Inflammatory macrophage treated with lipopolysaccharide for 1 hour (primary cell): ENCODE measurements at regions not wholly inside any gene's neighbourhood (a gene's known extent, or its start where the extent isn't known, plus 50 kb on each side); places are given as distances from the start of the nearest gene placed in this dataset.
"Not testable (repeated sequence)": the region's sequence is repeated elsewhere in the genome, so short reads cannot be mapped to it uniquely, and the experiment has no call there.

Source experiments
- DNase-seq, 2 donors: peaks; one replicate each; pipeline ENCODE4 v3.0.0-alpha.2; 2020 to 2022

DNA sequence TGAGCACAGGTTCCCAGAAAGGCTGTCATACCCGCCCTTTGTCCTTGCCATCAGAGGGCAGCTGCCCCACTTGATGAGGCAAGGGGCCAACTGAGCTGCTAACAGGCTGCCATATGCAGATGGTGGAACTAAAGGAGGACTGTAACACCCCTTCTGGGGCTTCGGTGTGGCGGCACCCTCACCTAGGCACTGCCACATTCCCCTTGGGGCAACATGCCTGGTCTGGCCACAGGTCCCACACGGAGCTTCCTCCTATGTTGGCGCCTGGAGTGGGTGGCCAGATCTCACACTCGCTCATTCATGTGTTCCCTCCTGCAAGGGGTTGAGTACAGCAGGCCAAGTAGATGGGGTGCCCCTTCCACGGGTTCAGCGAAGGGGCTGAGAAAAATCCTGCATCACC, 777.4 kb upstream of the CHD1 start:
- no peak for DNase-seq

- DNase-seq: no peak
Measured at GRCh38 chr5:99702565-99702964, 773.8 kb upstream of the CHD1 start.

GRCh38 chr5:99694884-99695283, 766.1 kb upstream of the CHD1 start:
- no peak for DNase-seq

DNA sequence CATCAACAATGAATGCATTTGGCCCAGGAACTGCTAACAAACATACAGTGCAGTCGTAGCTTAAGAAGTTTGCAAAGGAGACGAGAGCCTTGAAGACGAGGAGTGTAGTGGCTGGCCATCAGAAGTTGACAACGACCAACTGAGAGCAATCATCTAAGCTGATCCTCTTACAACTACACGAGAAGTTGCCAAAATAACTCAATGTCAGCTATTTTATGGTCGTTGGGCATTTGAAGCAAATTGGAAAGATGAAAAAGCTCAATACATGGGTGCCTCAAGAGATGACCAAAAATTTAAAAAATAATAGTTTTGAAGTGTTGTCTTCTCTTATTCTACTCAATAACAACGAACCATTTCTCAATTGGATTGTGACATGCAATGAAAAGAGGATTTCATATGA, 757.7 kb upstream of the CHD1 start:
- no peak for DNase-seq

- DNase-seq: no peak
Measured at GRCh38 chr5:99675974-99676373, 747.2 kb upstream of the CHD1 start.

DNA sequence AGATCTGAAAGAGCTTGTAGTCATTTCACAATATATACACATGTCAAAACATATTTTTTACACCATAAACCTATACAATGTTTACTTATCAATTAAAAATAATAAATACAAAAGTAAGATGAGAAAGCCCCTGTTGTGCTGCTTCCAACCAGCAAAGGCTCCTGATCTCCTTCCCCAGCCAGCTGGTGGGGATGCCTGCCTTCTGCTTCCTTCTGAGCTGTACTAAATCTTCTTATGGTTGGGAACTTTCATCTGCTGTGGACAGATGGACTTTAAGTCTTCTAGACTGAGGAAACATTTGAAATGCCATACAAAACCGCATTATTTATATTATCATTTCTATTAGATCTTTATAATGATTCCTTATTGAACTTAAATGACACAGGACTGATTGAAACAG, 745.3 kb upstream of the CHD1 start:
- no peak for DNase-seq

DNA sequence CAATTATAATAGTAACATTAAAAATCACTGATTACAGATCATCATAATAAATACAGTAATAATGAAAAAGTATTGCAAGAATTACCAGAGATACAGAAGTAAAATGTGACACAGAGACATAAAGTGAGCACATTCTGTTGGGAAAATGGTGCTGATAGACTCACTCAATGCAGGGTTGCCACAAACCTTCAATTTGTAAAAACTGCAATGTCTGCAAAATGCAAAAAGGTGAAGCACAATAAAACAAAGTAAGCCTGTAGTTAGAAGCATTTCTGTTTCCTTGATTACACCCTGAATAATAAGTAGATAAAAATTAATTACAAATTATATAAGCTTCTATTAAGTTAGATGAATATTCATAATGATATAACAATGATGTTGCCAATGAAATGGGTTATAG, 736.2 kb upstream of the CHD1 start:
- no peak for DNase-seq

GRCh38 chr5:99651298-99651697, 722.5 kb upstream of the CHD1 start:
- DNase-seq: no peak

DNA sequence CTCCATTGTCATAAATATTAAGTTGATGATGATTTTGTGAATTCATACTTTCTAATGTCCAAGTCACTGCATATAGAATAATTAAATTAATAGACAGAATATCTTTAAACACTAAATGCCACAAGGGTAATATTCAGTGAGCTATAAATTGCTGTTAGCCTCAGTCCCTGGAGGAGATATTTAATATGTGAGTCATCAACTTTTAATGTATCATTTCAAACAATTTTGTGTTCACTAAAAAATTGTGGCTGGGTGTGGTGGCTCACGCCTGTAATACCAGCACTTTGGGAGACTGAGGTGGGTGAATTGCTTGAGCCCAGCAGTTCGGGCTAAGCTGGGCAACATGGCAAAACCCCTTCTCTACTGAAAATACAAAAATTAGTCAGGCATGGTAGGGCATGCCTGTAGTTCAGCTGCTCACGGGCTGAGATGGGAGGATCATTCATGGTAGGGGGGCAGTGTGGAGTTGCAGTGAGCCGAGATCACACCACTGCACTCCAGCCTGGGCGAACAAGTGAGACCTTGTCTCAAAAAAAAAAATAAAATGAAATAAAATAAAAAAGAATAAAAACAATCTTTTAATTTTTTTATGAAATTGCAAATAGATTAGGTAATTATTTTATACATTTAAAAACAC, 717.3 kb upstream of the CHD1 start:
- no peak for DNase-seq

DNA sequence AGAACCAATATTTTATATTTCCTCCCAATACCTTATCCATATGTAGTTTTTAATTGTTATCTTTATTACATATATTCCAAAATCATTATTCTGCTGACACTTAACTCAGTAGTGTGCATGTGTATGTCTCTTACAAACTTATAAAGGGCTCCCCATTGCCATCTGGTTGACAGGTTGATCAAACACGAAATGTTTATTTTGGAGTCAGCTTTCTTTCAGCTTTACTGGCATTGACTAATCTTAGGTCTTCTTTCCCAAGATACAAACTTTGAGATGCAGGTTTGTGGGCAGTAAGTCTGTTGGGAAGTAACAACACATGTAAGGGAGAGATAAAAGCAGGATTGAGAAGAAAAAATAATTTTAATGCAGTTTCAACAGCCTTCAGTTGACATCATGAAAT, 716.0 kb upstream of the CHD1 start:
- DNase-seq: no peak

DNA sequence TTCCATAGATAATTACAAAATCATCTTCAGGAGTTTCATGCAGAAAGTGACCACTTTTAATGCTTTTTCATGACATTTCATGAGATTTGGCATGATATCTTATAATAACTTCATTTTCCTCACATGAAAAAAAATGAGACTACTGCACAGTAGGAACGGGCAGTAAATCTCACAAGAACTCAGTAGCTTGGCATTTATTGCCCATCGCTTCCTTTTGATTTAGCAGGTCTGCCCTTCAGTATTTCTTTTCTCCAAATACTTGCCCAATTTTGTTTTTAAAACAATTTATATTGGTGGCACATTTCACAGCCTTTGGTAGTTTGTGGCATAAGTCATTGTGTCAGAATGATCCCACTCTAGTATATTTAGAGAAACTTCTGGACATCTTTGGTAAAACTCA, 711.8 kb upstream of the CHD1 start:
- no peak for DNase-seq

DNA sequence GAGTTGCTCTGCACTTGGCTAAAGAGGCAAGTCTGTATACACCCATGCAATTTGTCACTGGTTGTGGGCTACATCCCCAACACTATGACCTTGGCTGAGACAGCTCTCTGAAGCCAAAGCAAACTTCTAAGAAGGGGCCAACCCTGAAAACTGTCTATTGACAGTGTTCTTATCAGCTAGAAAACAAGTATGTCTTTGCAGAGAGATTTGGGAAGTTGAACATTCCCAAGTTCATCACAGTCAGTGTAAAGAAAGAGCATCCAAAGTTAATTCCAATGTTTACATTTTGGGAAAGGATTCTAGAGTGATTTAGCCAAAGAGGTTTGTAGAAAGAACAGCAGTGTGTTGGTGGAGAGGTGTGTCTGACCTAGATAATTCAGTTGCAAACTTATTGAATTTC, 711.1 kb upstream of the CHD1 start:
- DNase-seq: no peak

- DNase-seq: no peak
Measured at GRCh38 chr5:99636663-99637062, 707.9 kb upstream of the CHD1 start.

DNA sequence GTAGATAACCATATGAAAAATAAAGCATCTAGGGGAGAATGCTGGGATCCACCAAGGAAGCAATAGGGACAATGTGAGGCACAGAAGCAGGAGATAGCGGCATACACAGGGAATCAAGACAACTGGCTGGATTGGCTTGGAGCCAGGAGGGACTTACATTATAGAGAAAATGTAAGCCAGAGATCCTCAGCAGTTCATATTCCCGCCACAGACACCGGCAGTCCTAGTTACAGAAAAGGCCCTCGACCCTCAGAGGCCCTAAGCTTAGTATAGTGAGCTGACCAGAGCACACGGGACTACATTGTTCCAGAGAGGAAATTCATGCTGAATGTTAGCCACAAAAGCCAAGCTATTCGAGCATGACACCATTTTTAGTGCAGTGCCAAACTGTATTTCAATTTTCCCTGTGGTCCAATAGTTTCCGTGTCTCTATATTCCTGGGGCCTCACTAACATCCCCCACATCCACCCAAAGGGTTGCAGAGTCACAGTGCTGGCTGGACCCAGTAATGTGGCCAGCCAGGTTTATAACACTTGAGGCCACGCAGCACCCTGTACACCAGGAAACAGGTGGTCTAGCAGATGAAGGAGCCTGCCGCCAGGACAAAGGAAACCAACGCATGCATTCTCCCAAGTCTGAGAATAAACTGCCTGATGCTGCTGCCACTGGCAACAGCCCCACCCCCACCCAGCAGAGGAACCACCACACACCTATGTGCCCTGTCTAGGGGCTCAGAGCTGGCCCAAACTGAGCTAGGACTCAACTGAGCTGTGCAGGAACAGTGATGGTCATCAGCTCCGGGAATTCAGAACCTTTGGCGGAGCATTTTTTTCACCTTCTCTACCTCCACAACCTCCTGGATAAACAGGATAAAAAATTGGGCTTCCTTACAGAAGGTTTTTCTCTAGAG, 693.2 kb upstream of the CHD1 start:
- DNase-seq: no peak

DNA sequence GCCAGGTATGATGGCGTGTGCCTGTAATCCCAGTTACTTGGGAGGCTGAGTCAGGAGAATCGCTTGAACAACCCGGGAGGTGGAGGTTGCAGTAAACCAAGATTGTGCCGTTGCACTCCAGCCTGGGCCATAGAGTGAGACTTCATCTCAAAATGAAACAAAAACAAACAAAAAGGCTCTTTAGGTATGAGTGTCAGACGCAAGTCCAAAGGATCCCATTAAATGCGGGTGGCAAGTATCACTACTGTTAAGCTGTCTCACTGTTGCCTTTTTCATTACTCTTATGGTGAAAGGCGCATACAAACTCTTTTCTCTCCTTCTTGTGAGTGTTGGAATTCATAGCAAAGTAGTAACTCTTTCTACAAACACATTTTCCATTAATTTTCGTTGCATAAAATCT, 688.5 kb upstream of the CHD1 start:
- DNase-seq: no peak

DNA sequence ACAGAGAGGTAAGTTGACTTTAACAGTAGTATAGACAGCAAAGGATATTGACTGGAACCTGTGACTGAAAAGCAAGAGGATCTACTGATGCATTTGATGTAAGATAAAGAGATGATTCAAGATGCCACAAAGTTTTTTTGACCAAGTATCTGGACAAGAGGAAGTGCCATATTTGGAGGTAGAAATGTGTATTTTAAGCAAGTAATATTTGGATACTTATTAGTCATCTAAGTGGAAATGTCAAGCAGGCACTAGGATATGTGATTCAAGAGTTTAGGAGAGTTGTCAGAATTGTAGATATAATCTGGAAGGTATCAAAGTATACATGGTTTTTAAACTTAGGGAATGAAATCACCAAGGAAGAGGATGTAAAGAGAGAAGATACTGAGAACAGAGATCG, 686.1 kb upstream of the CHD1 start:
- no peak for DNase-seq

- DNase-seq: no peak
Measured at GRCh38 chr5:99607124-99607523, 678.3 kb upstream of the CHD1 start.

- DNase-seq: no peak
Measured at GRCh38 chr5:99605904-99606303, 677.1 kb upstream of the CHD1 start.

DNA sequence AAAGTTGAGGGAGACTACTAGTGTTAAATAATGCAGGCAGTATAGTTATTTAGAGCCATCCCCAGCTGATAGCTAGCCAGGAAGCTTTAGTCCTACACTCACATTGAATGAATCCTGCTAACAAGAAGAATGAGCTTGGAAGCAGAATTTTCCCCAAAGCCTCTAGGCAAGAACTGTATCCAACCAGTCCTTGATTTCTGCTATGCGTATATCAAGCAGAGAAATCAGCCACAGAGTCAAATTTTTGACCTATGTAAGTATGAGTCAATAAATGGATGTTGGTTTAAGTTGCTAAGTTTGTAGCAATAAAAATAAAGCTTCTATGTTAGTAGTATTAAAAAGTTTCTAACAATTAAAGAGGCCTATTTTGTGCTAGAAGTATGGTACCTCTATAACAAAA, 672.1 kb upstream of the CHD1 start:
- DNase-seq: no peak

- DNase-seq: no peak
Measured at GRCh38 chr5:99590806-99591205, 662.0 kb upstream of the CHD1 start.

DNA sequence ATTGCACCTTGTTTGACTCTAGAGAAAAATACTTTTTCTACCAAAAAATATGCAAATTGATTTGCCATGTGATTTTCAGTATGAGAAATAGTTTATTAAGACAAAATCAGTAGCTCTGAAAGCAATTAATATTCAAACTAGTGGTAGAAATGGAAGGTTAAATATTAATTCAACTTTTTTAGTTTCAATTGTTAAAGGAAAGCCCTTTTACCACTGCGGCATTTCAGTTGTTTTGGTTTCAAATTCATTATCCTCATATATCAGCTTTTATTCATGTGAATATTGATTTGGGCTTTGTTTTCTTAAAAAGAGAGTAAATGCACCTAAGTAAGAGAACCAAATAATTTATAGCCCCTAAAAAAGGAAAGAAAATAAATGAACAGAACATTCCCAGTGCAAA, 660.6 kb upstream of the CHD1 start:
- DNase-seq: no peak

DNA sequence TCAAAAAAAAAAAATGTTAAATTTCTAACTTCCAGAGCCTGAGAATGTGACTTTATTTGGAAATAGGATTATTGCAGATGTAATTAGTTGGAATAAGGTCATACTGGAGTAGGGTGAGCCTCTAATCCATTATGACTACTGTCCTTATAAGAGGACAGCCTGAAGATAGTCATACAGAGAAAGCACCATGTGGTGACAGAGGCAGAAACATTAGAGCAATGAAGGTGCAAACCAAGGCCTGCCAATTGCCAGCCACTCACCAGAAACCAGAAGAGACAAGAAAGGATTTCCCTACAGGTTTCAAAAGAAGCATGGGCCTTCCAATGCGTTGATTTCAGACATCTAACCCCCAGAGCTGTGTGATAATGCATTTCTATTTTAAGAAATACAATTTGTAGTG, 659.2 kb upstream of the CHD1 start:
- DNase-seq: no peak

- DNase-seq: no peak
Measured at GRCh38 chr5:99586878-99587277, 658.1 kb upstream of the CHD1 start.

DNA sequence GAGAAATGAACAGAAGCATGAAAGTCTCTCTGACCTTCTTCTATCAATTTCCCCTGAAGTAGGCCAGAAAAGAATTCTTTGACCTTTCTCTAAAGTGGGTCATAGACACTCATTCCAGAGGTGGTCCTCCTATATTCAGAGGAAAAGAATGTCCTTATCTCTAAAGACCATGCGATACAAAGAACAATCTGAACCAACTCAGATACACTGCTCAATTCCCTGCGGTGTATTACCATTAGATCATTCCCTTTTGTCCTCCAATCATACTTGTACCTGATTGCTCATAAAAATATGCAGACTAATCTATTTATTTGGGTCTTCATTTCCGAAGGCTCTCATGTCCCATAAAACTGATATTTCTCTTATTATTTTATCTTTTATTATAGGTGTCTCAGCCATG, 652.4 kb upstream of the CHD1 start:
- DNase-seq: not testable (repeated sequence)
